ENCODE measurements at regions not wholly inside any gene's neighbourhood (a gene's known extent, or its start where the extent isn't known, plus 50 kb on each side); places are given as distances from the start of the nearest gene placed in this dataset.
A peak's percentile ranks its signal among the peaks of the same experiment; 100 is the strongest.
"Not testable (repeated sequence)": the region's sequence is repeated elsewhere in the genome, so short reads cannot be mapped to it uniquely, and the experiment has no call there.

- DNase-seq (ENCODE audit: low read depth in 3 of 3), result no peak
These were observed 76.4 kb downstream of the PHAX start for GRCh38 chr5:126677121-126677520.

- no peak for DNase-seq (ENCODE audit: low read depth in 3 of 3)
These were observed 79.6 kb downstream of the PHAX start for GRCh38 chr5:126680191-126680817.

GRCh38 chr5:126681314-126681713 is 80.6 kb downstream of the PHAX start:
- DNase-seq (ENCODE audit: low read depth in 3 of 3), result not testable (repeated sequence)

- no peak for DNase-seq (ENCODE audit: low read depth in 3 of 3)
These were observed 81.2 kb downstream of the PHAX start for GRCh38 chr5:126681970-126682369.

GRCh38 chr5:126682856-126683255 is 82.1 kb downstream of the PHAX start:
- DNase-seq (ENCODE audit: low read depth in 3 of 3), result no peak

GRCh38 chr5:126683912-126684311 is 83.2 kb downstream of the PHAX start:
- DNase-seq (ENCODE audit: low read depth in 3 of 3), result no peak

- peak; percentile 35 to 64 (median 42) for DNase-seq (ENCODE audit: low read depth in 3 of 3)
These were observed 84.1 kb downstream of the PHAX start for GRCh38 chr5:126684656-126685442.

GRCh38 chr5:126686451-126687126 is 85.8 kb downstream of the PHAX start:
- no peak for DNase-seq (ENCODE audit: low read depth in 3 of 3)

GRCh38 chr5:126692971-126693370 is 84.0 kb upstream of the LMNB1 start:
- no peak for DNase-seq (ENCODE audit: low read depth in 3 of 3)

- DNase-seq (ENCODE audit: low read depth in 3 of 3), result no peak
These were observed 83.1 kb upstream of the LMNB1 start for GRCh38 chr5:126693806-126694205.

- no peak for DNase-seq (ENCODE audit: low read depth in 3 of 3)
These were observed 82.5 kb upstream of the LMNB1 start for GRCh38 chr5:126694403-126694802.

GRCh38 chr5:126695091-126695490 is 81.8 kb upstream of the LMNB1 start:
- no peak for DNase-seq (ENCODE audit: low read depth in 3 of 3)

GRCh38 chr5:126707080-126707479 is 69.9 kb upstream of the LMNB1 start:
- DNase-seq (ENCODE audit: low read depth in 3 of 3), result no peak

- DNase-seq (ENCODE audit: low read depth in 3 of 3), result no peak
These were observed 61.2 kb upstream of the LMNB1 start for GRCh38 chr5:126715765-126716164.

- no peak for DNase-seq (ENCODE audit: low read depth in 3 of 3)
These were observed 60.1 kb upstream of the LMNB1 start for GRCh38 chr5:126716861-126717260.

- no peak for DNase-seq (ENCODE audit: low read depth in 3 of 3)
These were observed 58.6 kb upstream of the LMNB1 start for GRCh38 chr5:126718236-126718868.

GRCh38 chr5:126720369-126720768 is 56.6 kb upstream of the LMNB1 start:
- no peak for DNase-seq (ENCODE audit: low read depth in 3 of 3)

- DNase-seq (ENCODE audit: low read depth in 3 of 3), result no peak
These were observed 53.3 kb upstream of the LMNB1 start for GRCh38 chr5:126723643-126724042.
